ENCODE measurements at regions not wholly inside any gene's neighbourhood (a gene's known extent, or its start where the extent isn't known, plus 50 kb on each side); places are given as distances from the start of the nearest gene placed in this dataset.

GRCh38 chr18:56202678-56203077, 435.7 kb downstream of the TXNL1 start:
- Histone ChIP-seq H2AFZ (ENCODE audit: low read length) (no peak overlapping the region), H4K20me1 (ENCODE audit: insufficient read depth, low read length) (no peaks in the 10 kb centered on the region), H3K27me3 (ENCODE audit: insufficient read depth, low read length) (no peaks in the 10 kb centered on the region), H3K9ac (ENCODE audit: low read length) (no peak overlapping the region), H3K4me3 (ENCODE audit: low read depth, low read length, poor library complexity, severe bottlenecking) (no peak overlapping the region), H3K4me1 (ENCODE audit: insufficient read depth, low read length, severe bottlenecking) (no peaks in the 10 kb centered on the region), H3K9me3 (ENCODE audit: low read length) (no peaks in the 10 kb centered on the region), H3K4me2 (ENCODE audit: low read length) (no peak overlapping the region), H3F3A (ENCODE audit: insufficient read depth, low read length) (no peaks in the 10 kb centered on the region), H3K36me3 (ENCODE audit: insufficient read depth, low read length) (no peaks in the 10 kb centered on the region), H3K79me2 (ENCODE audit: insufficient read depth, low read length) (no peaks in the 10 kb centered on the region), H3K9me2 (ENCODE audit: low read depth, low read length) (no peaks in the 10 kb centered on the region), H3K27ac (ENCODE audit: low read depth, low read length, poor library complexity, severe bottlenecking) (no peak overlapping the region)
- TF ChIP-seq EZH2 (IDR thresholded peaks at IDR 0.05; ENCODE audit: borderline replicate concordance, low read length) (no peak), CTCF (IDR thresholded peaks at IDR 0.05; ENCODE audit: low read length) (no peak)

DNA sequence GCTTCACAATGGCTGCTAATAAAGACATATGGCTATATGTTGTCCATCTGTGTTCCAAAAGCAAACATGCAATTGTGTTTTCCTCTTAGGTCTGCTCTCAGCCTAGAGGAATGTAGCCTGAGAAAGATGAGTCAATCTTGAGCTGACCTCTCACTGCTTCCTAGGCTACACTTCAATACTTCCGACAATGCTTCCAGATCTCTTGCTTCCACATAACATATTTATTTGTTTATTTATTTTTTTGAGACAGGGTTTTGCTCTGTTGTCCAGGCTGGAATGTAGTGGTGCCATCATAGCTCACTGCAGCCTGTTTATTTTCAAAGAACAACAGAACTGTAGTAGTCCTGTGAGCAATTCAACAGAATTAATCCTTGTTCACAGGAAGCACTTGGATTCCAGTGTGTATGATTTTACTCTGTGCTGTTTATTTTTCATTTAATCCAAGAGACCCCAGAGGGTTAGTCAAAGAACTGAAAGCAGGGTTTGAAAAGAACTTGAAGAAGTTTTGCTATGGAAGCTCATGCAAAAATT, 437.9 kb downstream of the TXNL1 start:
- H3K27ac ChIP-seq (ENCODE audit: low read depth, low read length, poor library complexity, severe bottlenecking): no peak overlapping the region

GRCh38 chr18:56199580-56200330, 438.6 kb downstream of the TXNL1 start:
- no peaks in the 10 kb centered on the region for H4K20me1 ChIP-seq (ENCODE audit: insufficient read depth, low read length)
- H3K36me3 ChIP-seq (ENCODE audit: insufficient read depth, low read length): no peaks in the 10 kb centered on the region
- no peaks in the 10 kb centered on the region for H3K27me3 ChIP-seq (ENCODE audit: insufficient read depth, low read length)
- no peaks in the 10 kb centered on the region for H3K9me3 ChIP-seq (ENCODE audit: low read length)
- no peak overlapping the region for H3K27ac ChIP-seq (ENCODE audit: low read depth, low read length, poor library complexity, severe bottlenecking)
- no peak overlapping the region for H3K9ac ChIP-seq (ENCODE audit: low read length)
- H3K79me2 ChIP-seq (ENCODE audit: insufficient read depth, low read length): no peaks in the 10 kb centered on the region
- H2AFZ ChIP-seq (ENCODE audit: low read length): no peak overlapping the region
- H3F3A ChIP-seq (ENCODE audit: insufficient read depth, low read length): no peaks in the 10 kb centered on the region
- no peak overlapping the region for H3K4me2 ChIP-seq (ENCODE audit: low read length)
- no peak overlapping the region for H3K4me3 ChIP-seq (ENCODE audit: low read depth, low read length, poor library complexity, severe bottlenecking)
- no peak for TF ChIP-seq EZH2 (IDR thresholded peaks at IDR 0.05; ENCODE audit: borderline replicate concordance, low read length)
- no peaks in the 10 kb centered on the region for H3K9me2 ChIP-seq (ENCODE audit: low read depth, low read length)
- H3K4me1 ChIP-seq (ENCODE audit: insufficient read depth, low read length, severe bottlenecking): no peaks in the 10 kb centered on the region

More for the DNA sequence above, 437.9 kb downstream of the TXNL1 start:
- H3K36me3 ChIP-seq (ENCODE audit: insufficient read depth, low read length): no peaks in the 10 kb centered on the region
- no peaks in the 10 kb centered on the region for H3K9me3 ChIP-seq (ENCODE audit: low read length)
- H3K9ac ChIP-seq (ENCODE audit: low read length): no peak overlapping the region
- H3K4me1 ChIP-seq (ENCODE audit: insufficient read depth, low read length, severe bottlenecking): no peaks in the 10 kb centered on the region
- no peak for TF ChIP-seq CTCF (IDR thresholded peaks at IDR 0.05; ENCODE audit: low read length)
- TF ChIP-seq EZH2 (IDR thresholded peaks at IDR 0.05; ENCODE audit: borderline replicate concordance, low read length): no peak
- H2AFZ ChIP-seq (ENCODE audit: low read length): no peak overlapping the region
- H4K20me1 ChIP-seq (ENCODE audit: insufficient read depth, low read length): no peaks in the 10 kb centered on the region
- H3F3A ChIP-seq (ENCODE audit: insufficient read depth, low read length): no peaks in the 10 kb centered on the region
- no peak overlapping the region for H3K4me2 ChIP-seq (ENCODE audit: low read length)
- no peak overlapping the region for H3K4me3 ChIP-seq (ENCODE audit: low read depth, low read length, poor library complexity, severe bottlenecking)
- H3K9me2 ChIP-seq (ENCODE audit: low read depth, low read length): no peaks in the 10 kb centered on the region
- no peaks in the 10 kb centered on the region for H3K79me2 ChIP-seq (ENCODE audit: insufficient read depth, low read length)
- H3K27me3 ChIP-seq (ENCODE audit: insufficient read depth, low read length): no peaks in the 10 kb centered on the region

All from OCI-LY1 (cell line).